OCI-LY1 (cell line): ENCODE measurements at regions not wholly inside any gene's neighbourhood (a gene's known extent, or its start where the extent isn't known, plus 50 kb on each side); places are given as distances from the start of the nearest gene placed in this dataset.

ENCODE experiments used
- H2AFZ ChIP-seq: fragments of 200-600 bp; sonication (generic), shearing (Covaris generic); 2 replicates; pipeline ENCODE4 v1.6.0; 2014; ENCODE audit warnings: antibody characterized with exemption, mild to moderate bottlenecking, low read length
- H3F3A ChIP-seq: fragments of 200-600 bp; sonication (generic), shearing (Covaris generic); 2 replicates; pipeline ENCODE4 v1.6.0; 2014; ENCODE audit warnings: mild to moderate bottlenecking, antibody characterized with exemption, low read length, moderate library complexity; ENCODE audit not compliant: insufficient read depth
- H3K27ac ChIP-seq: fragments of 200-600 bp; sonication (generic); 2 replicates; pipeline ENCODE4 v1.5.1; 2014; ENCODE audit warnings: low read length, mixed run types, mild to moderate bottlenecking, low read depth; ENCODE audit not compliant: poor library complexity, severe bottlenecking
- H3K27me3 ChIP-seq: fragments of 200-600 bp; sonication (generic); 2 replicates; pipeline ENCODE4 v1.6.0; 2014; ENCODE audit warnings: antibody characterized with exemption, mild to moderate bottlenecking, low read length, moderate library complexity; ENCODE audit not compliant: insufficient read depth
- H3K36me3 ChIP-seq: fragments of 200-600 bp; sonication (generic); 2 replicates; pipeline ENCODE4 v1.6.1; 2014; ENCODE audit warnings: mild to moderate bottlenecking, antibody characterized with exemption, low read length, moderate library complexity, mixed read lengths; ENCODE audit not compliant: insufficient read depth
- H3K4me1 ChIP-seq: fragments of 200-600 bp; sonication (generic); 2 replicates; pipeline ENCODE4 v1.5.1; 2014; ENCODE audit warnings: mild to moderate bottlenecking, low read length, moderate library complexity; ENCODE audit not compliant: insufficient read depth, severe bottlenecking
- H3K4me2 ChIP-seq: fragments of 200-600 bp; sonication (generic), shearing (Covaris generic); 2 replicates; pipeline ENCODE4 v1.6.1; 2014; ENCODE audit warnings: low read length
- H3K4me3 ChIP-seq: fragments of 200-600 bp; sonication (generic); 2 replicates; pipeline ENCODE4 v1.5.1; 2014; ENCODE audit warnings: low read length, low read depth, mild to moderate bottlenecking, mixed read lengths; ENCODE audit not compliant: poor library complexity, severe bottlenecking
- H3K79me2 ChIP-seq: fragments of 200-600 bp; shearing (Covaris generic); 2 replicates; pipeline ENCODE4 v1.6.1; 2016; ENCODE audit warnings: mixed run types, low read length, mixed read lengths; ENCODE audit not compliant: insufficient read depth
- H3K9ac ChIP-seq: fragments of 200-600 bp; sonication (generic), shearing (Covaris generic); 2 replicates; pipeline ENCODE4 v1.6.1; 2014; ENCODE audit warnings: mild to moderate bottlenecking, low read length, mixed read lengths
- H3K9me2 ChIP-seq: fragments of 200-600 bp; sonication (generic), shearing (Covaris generic); 2 replicates; pipeline ENCODE4 v1.6.1; 2014; ENCODE audit warnings: low read depth, mild to moderate bottlenecking, low read length, mixed read lengths
- H3K9me3 ChIP-seq: fragments of 200-600 bp; shearing (Covaris generic); 2 replicates; pipeline ENCODE4 v1.6.1; 2014; ENCODE audit warnings: low read length, mixed read lengths
- H4K20me1 ChIP-seq: fragments of 200-600 bp; sonication (generic), shearing (Covaris generic); 2 replicates; pipeline ENCODE4 v1.6.0; 2016; ENCODE audit warnings: mild to moderate bottlenecking, low read length; ENCODE audit not compliant: insufficient read depth
- CTCF ChIP-seq: fragments of 200-600 bp; sonication (generic), shearing (Covaris generic); IDR thresholded peaks from 2 replicates; pipeline ENCODE4 v1.5.1; 2017; ENCODE audit warnings: mild to moderate bottlenecking, antibody characterized with exemption, low read length, moderate library complexity, mixed read lengths
- EZH2 ChIP-seq: fragments of 200-600 bp; sonication (generic), shearing (Covaris generic); IDR thresholded peaks from 2 replicates; pipeline ENCODE4 v1.8.0; 2017; ENCODE audit warnings: borderline replicate concordance, mixed run types, mild to moderate bottlenecking, antibody characterized with exemption, low read length, moderate library complexity, mixed read lengths

GRCh38 chr4:14184265-14184664 lies 556.7 kb upstream of the BOD1L1 start:
- Histone ChIP-seq H3K4me2 (no peak overlapping the region), H3K4me3 (no peak overlapping the region), H3K9ac (no peak overlapping the region), H3K4me1 (no peaks in the 10 kb centered on the region), H3K9me2 (no peaks in the 10 kb centered on the region), H3K27ac (no peak overlapping the region), H3K36me3 (no peaks in the 10 kb centered on the region), H4K20me1 (no peaks in the 10 kb centered on the region), H3F3A (no peaks in the 10 kb centered on the region), H3K79me2 (no peaks in the 10 kb centered on the region), H3K27me3 (no peaks in the 10 kb centered on the region), H3K9me3 (no peaks in the 10 kb centered on the region), H2AFZ (no peak overlapping the region)
- no peak for TF ChIP-seq EZH2
- no peak for TF ChIP-seq CTCF

GRCh38 chr4:14184767-14185166 lies 557.2 kb upstream of the BOD1L1 start:
- Histone ChIP-seq H3K9me3 (no peaks in the 10 kb centered on the region), H3K9ac (no peak overlapping the region)

GRCh38 chr4:14188214-14188613 lies 560.7 kb upstream of the BOD1L1 start:
- H4K20me1 ChIP-seq = no peaks in the 10 kb centered on the region
- no peaks in the 10 kb centered on the region for H3K79me2 ChIP-seq
- H3K4me3 ChIP-seq = no peak overlapping the region
- H3K36me3 ChIP-seq = no peaks in the 10 kb centered on the region
- H3K4me1 ChIP-seq = no peaks in the 10 kb centered on the region
- H3K27ac ChIP-seq = no peak overlapping the region
- no peak overlapping the region for H2AFZ ChIP-seq
- no peak overlapping the region for H3K9ac ChIP-seq
- H3K9me3 ChIP-seq = no peaks in the 10 kb centered on the region
- H3K9me2 ChIP-seq = no peaks in the 10 kb centered on the region
- H3F3A ChIP-seq = no peaks in the 10 kb centered on the region
- no peak overlapping the region for H3K4me2 ChIP-seq
- no peaks in the 10 kb centered on the region for H3K27me3 ChIP-seq
- TF ChIP-seq CTCF (no peak), EZH2 (no peak)

More at GRCh38 chr4:14184767-14185166, 557.2 kb upstream of the BOD1L1 start:
- no peaks in the 10 kb centered on the region for H4K20me1 ChIP-seq
- H3K27ac ChIP-seq = no peak overlapping the region
- H2AFZ ChIP-seq = no peak overlapping the region
- TF ChIP-seq EZH2 (no peak), CTCF (no peak)
- H3K36me3 ChIP-seq = no peaks in the 10 kb centered on the region
- H3K4me1 ChIP-seq = no peaks in the 10 kb centered on the region
- H3K4me2 ChIP-seq = no peak overlapping the region
- no peak overlapping the region for H3K4me3 ChIP-seq
- no peaks in the 10 kb centered on the region for H3F3A ChIP-seq
- H3K79me2 ChIP-seq = no peaks in the 10 kb centered on the region
- no peaks in the 10 kb centered on the region for H3K9me2 ChIP-seq
- H3K27me3 ChIP-seq = no peaks in the 10 kb centered on the region
